Vagina (tissue), 2 donors: ENCODE measurements at regions not wholly inside any gene's neighbourhood (a gene's known extent, or its start where the extent isn't known, plus 50 kb on each side); places are given as distances from the start of the nearest gene placed in this dataset.
"Not testable (repeated sequence)": the region's sequence is repeated elsewhere in the genome, so short reads cannot be mapped to it uniquely, and the experiment has no call there.

Source experiments
- DNase-seq, 2 donors: peaks; one replicate each; pipeline ENCODE4 v3.0.0-alpha.2; 2017; ENCODE audit errors: extremely low spot score in 2 of 2
- H3K27ac ChIP-seq: fragments of 200-600 bp; sonication (generic); one replicate; pipeline ENCODE4 v1.5.1; 2019
- H3K27me3 ChIP-seq: fragments of 200-600 bp; sonication (generic); one replicate; pipeline ENCODE4 v1.5.1; 2019
- H3K36me3 ChIP-seq, 2 donors: fragments of 200-600 bp; sonication (generic); one replicate each; pipeline ENCODE4 v1.5.1; 2017 to 2019
- H3K4me1 ChIP-seq: fragments of 200-600 bp; sonication (generic); one replicate; pipeline ENCODE4 v1.5.1; 2019
- H3K4me3 ChIP-seq, 2 donors: fragments of 200-600 bp; sonication (generic); 1 replicate in 1 of 2; 2 replicates in 1 of 2; pipeline ENCODE4 v1.5.1; 2016 to 2019
- H3K9me3 ChIP-seq: fragments of 200-600 bp; sonication (generic); one replicate; pipeline ENCODE4 v1.5.1; 2019
- POLR2A ChIP-seq, 2 donors: fragments of 450-650 bp; IDR thresholded peaks; one replicate each; pipeline ENCODE4 v1.6.1; 2017; ENCODE audit warnings: antibody characterized with exemption in 2 of 2, mild to moderate bottlenecking in 2 of 2, moderate library complexity in 2 of 2
- POLR2AphosphoS5 ChIP-seq, 2 donors: sonication (generic); formaldehyde crosslinking; IDR thresholded peaks; one replicate each; pipeline ENCODE4 v1.9.0; 2017; ENCODE audit warnings: antibody characterized with exemption in 2 of 2, mild to moderate bottlenecking in 2 of 2, low read depth in 1 of 2; ENCODE audit not compliant: insufficient read depth in 1 of 2
- intact Hi-C: fragments of 100-400 bp; cut with DNase I; formaldehyde crosslinking; loops from one replicate; pipeline ENCODE4 v1.15.1; 2023
- TF ChIP-seq, protein P1 (sequence below), 3 experiments: fragments of 450-650 bp in 2 of 3; fragments of 200-600 bp in 1 of 3; sonication (generic) in 1 of 3; IDR thresholded peaks; one replicate each; pipeline ENCODE4 v1.5.1; 2017 to 2019; ENCODE audit warnings: antibody characterized with exemption in 3 of 3, mild to moderate bottlenecking in 2 of 3, moderate library complexity in 2 of 3

GRCh38 chr6:158881884-158882283, 62.7 kb upstream of the EZR start:
- DNase-seq, H3K36me3 ChIP-seq, H3K4me1 ChIP-seq, H3K27ac ChIP-seq, H3K4me3 ChIP-seq, H3K27me3 ChIP-seq, H3K9me3 ChIP-seq, intact Hi-C loops: not testable (repeated sequence)

DNA sequence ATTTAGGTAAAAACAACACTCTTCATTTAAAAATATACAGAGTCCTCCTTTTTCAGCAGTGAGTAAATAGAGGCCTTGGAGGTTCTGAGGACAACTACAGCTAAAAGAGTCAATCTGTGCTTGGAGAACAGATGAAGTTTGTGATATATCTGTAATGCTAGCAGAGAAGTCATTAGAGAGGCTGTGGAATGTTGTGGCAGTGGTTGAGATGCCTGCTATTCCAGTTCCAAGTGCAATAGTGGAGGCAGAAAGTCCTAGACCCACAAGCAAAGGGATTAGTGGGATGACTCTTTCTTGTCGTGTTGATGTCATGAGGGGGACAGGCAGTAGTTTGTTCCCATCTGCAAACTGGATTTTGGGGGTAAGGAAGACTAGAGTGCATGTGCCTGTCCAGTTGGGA, 62.1 kb upstream of the EZR start:
- H3K9me3 ChIP-seq, DNase-seq, intact Hi-C loops, H3K27ac ChIP-seq, H3K27me3 ChIP-seq, H3K4me1 ChIP-seq, H3K4me3 ChIP-seq, H3K36me3 ChIP-seq: not testable (repeated sequence)

DNA sequence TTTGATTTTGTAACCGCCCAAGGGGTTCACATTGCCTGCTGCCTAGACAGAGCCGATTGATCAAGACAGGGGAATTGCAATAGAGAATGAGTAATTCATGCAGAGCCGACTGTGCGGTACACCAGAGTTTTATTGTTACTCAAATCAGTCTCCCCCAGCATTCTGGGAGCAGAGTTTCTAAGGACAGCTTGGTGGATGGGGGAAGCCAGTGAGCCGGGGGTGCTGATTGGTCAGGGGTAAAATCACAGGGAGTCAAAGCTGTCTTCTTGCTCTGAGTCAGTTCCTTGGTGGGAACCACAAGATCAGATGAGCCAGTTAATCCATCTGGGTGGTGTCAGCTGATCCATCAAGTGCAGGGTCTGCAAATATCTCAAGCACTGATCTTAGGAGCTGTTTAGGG, 60.0 kb upstream of the EZR start:
- Histone ChIP-seq H3K27me3 (no peaks in the 10 kb centered on the region), H3K27ac (no peak overlapping the region), H3K4me1 (no peaks in the 10 kb centered on the region), H3K4me3 (no peak overlapping the region), H3K9me3 (no peaks in the 10 kb centered on the region), H3K36me3 (no peaks in the 10 kb centered on the region)
- TF ChIP-seq, protein P1, sequence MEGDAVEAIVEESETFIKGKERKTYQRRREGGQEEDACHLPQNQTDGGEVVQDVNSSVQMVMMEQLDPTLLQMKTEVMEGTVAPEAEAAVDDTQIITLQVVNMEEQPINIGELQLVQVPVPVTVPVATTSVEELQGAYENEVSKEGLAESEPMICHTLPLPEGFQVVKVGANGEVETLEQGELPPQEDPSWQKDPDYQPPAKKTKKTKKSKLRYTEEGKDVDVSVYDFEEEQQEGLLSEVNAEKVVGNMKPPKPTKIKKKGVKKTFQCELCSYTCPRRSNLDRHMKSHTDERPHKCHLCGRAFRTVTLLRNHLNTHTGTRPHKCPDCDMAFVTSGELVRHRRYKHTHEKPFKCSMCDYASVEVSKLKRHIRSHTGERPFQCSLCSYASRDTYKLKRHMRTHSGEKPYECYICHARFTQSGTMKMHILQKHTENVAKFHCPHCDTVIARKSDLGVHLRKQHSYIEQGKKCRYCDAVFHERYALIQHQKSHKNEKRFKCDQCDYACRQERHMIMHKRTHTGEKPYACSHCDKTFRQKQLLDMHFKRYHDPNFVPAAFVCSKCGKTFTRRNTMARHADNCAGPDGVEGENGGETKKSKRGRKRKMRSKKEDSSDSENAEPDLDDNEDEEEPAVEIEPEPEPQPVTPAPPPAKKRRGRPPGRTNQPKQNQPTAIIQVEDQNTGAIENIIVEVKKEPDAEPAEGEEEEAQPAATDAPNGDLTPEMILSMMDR (IDR thresholded peaks at IDR 0.05) = no peak
- TF ChIP-seq POLR2AphosphoS5 (IDR thresholded peaks at IDR 0.05; ENCODE audit: insufficient read depth in 1 of 2, low read depth in 1 of 2) (no peak), POLR2A (IDR thresholded peaks at IDR 0.05) (no peak)
- no peak for DNase-seq
- intact Hi-C loops = no loop called here

DNA sequence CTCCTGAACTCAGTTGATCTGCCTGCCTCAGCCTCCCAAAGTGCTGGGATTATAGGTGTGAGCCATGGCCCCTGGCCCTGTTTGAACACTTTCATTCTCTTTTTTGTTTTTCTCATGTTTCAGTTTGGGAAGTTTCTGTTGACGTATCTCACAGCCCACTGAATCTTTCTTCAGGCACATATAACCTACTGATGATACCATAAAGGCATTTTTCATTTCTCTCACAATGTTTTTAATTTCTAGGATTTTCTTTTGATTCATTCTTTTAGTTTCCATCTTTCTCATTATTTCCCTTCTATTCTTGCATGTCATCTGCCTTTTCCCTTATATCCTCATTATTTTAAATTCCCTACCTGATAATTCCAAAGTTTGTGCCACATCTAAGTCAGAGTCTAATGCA, 58.5 kb upstream of the EZR start:
- H3K4me1 ChIP-seq = no peaks in the 10 kb centered on the region
- intact Hi-C loops = no loop called here
- no peaks in the 10 kb centered on the region for H3K9me3 ChIP-seq
- H3K27me3 ChIP-seq = no peaks in the 10 kb centered on the region
- no peak overlapping the region for H3K27ac ChIP-seq
- no peaks in the 10 kb centered on the region for H3K36me3 ChIP-seq
- H3K4me3 ChIP-seq = no peak overlapping the region
- TF ChIP-seq POLR2AphosphoS5 (IDR thresholded peaks at IDR 0.05; ENCODE audit: insufficient read depth in 1 of 2, low read depth in 1 of 2) = no peak
- TF ChIP-seq POLR2A (IDR thresholded peaks at IDR 0.05) = no peak
- TF ChIP-seq, protein P1 (IDR thresholded peaks at IDR 0.05) = no peak
- DNase-seq = no peak

GRCh38 chr6:158876886-158877285, 57.7 kb upstream of the EZR start:
- intact Hi-C loops = no loop called here
- Histone ChIP-seq H3K9me3 (no peaks in the 10 kb centered on the region), H3K27me3 (no peaks in the 10 kb centered on the region)

GRCh38 chr6:158870649-158870957, 51.4 kb upstream of the EZR start:
- Histone ChIP-seq H3K27me3 (no peaks in the 10 kb centered on the region), H3K27ac (peak overlapping the region; percentile 86), H3K9me3 (no peaks in the 10 kb centered on the region), H3K4me1 (peaks cover 6% of the 10 kb centered on the region), H3K4me3 (no peak overlapping the region), H3K36me3 (no peaks in the 10 kb centered on the region)
- TF ChIP-seq POLR2A (IDR thresholded peaks at IDR 0.05) (no peak), POLR2AphosphoS5 (IDR thresholded peaks at IDR 0.05; ENCODE audit: insufficient read depth in 1 of 2, low read depth in 1 of 2) (no peak)
- TF ChIP-seq, protein P1 (IDR thresholded peaks at IDR 0.05) = no peak
- no peak for DNase-seq
- intact Hi-C loops = no loop called here

More at GRCh38 chr6:158876886-158877285, 57.7 kb upstream of the EZR start:
- no peak overlapping the region for H3K27ac ChIP-seq
- TF ChIP-seq POLR2A (IDR thresholded peaks at IDR 0.05) = no peak
- no peak for TF ChIP-seq POLR2AphosphoS5 (IDR thresholded peaks at IDR 0.05; ENCODE audit: insufficient read depth in 1 of 2, low read depth in 1 of 2)
- TF ChIP-seq, protein P1 (IDR thresholded peaks at IDR 0.05) = no peak
- H3K36me3 ChIP-seq = no peaks in the 10 kb centered on the region
- H3K4me3 ChIP-seq = no peak overlapping the region
- no peak for DNase-seq
- no peaks in the 10 kb centered on the region for H3K4me1 ChIP-seq
